Liver (tissue), 8 donors: ENCODE measurements at regions not wholly inside any gene's neighbourhood (a gene's known extent, or its start where the extent isn't known, plus 50 kb on each side); places are given as distances from the start of the nearest gene placed in this dataset.

Experiments used
- DNase-seq: peaks from one replicate; pipeline ENCODE4 v3.0.0-alpha.2; 2017; ENCODE audit warnings: low spot score
- H3K27ac ChIP-seq, 2 donors: one replicate each; pipeline ENCODE4 v1.7.0; 2013; ENCODE audit warnings: inconsistent platforms in 2 of 2, low read length in 2 of 2, control low read depth in 1 of 2, low read depth in 1 of 2, mild to moderate bottlenecking in 1 of 2
- H3K27me3 ChIP-seq, 4 donors: one replicate each; pipeline versions ENCODE4 v1.6.1 to v1.7.0; 2013; ENCODE audit warnings: low read length in 3 of 4, inconsistent platforms in 1 of 4, mild to moderate bottlenecking in 1 of 4, moderate library complexity in 1 of 4; ENCODE audit not compliant: control insufficient read depth in 4 of 4, insufficient read depth in 4 of 4
- H3K36me3 ChIP-seq, 4 donors: one replicate each; pipeline versions ENCODE4 v1.6.1 to v1.7.0; 2013; ENCODE audit warnings: low read length in 3 of 4, mild to moderate bottlenecking in 3 of 4, low read depth in 1 of 4, moderate library complexity in 1 of 4; ENCODE audit not compliant: control insufficient read depth in 4 of 4, insufficient read depth in 3 of 4
- H3K4me1 ChIP-seq, 4 donors: one replicate each; pipeline versions ENCODE4 v1.6.1 to v1.7.0; 2013; ENCODE audit warnings: low read length in 3 of 4, mild to moderate bottlenecking in 3 of 4, moderate library complexity in 1 of 4; ENCODE audit not compliant: control insufficient read depth in 4 of 4, insufficient read depth in 4 of 4
- H3K4me3 ChIP-seq, 3 donors: one replicate each; pipeline versions ENCODE4 v1.6.1 to v1.7.0; 2013; ENCODE audit warnings: low read length in 3 of 3, control low read depth in 1 of 3, low read depth in 1 of 3, mild to moderate bottlenecking in 1 of 3
- H3K9ac ChIP-seq, 2 donors: one replicate each; pipeline ENCODE4 v1.7.0; 2013; ENCODE audit warnings: low read length in 2 of 2, mild to moderate bottlenecking in 2 of 2, moderate library complexity in 2 of 2, control low read depth in 1 of 2, low read depth in 1 of 2
- H3K9me3 ChIP-seq, 4 donors: one replicate each; pipeline versions ENCODE4 v1.6.1 to v1.7.0; 2013; ENCODE audit warnings: low read length in 3 of 4; ENCODE audit not compliant: control insufficient read depth in 4 of 4
- ATF3 ChIP-seq: IDR thresholded peaks from 2 replicates; pipeline ENCODE4 v1.6.1; 2016; ENCODE audit warnings: antibody characterized with exemption
- EGR1 ChIP-seq, 2 donors: IDR thresholded peaks; 2 replicates each; pipeline ENCODE4 v1.6.1; 2016 to 2018; ENCODE audit warnings: antibody characterized with exemption in 2 of 2, low read depth in 2 of 2
- FOXA1 ChIP-seq: IDR thresholded peaks from 2 replicates; pipeline ENCODE4 v1.6.1; 2016; ENCODE audit warnings: antibody characterized with exemption
- FOXA2 ChIP-seq: IDR thresholded peaks from 2 replicates; pipeline ENCODE4 v1.6.1; 2016; ENCODE audit warnings: antibody characterized with exemption
- GABPA ChIP-seq, 2 donors: IDR thresholded peaks in 1 of 2; conservative IDR thresholded peaks in 1 of 2; 2 replicates each; pipeline ENCODE4 v1.6.1; 2016; ENCODE audit warnings: antibody characterized with exemption in 2 of 2, mild to moderate bottlenecking in 1 of 2, moderate library complexity in 1 of 2
- HNF4A ChIP-seq, 2 donors: conservative IDR thresholded peaks; 2 replicates each; pipeline ENCODE4 v1.6.1; 2016; ENCODE audit warnings: antibody characterized with exemption in 2 of 2, mild to moderate bottlenecking in 2 of 2
- HNF4G ChIP-seq: IDR thresholded peaks from 2 replicates; pipeline ENCODE4 v1.6.1; 2016; ENCODE audit warnings: antibody characterized with exemption
- MAX ChIP-seq: IDR thresholded peaks from 2 replicates; pipeline ENCODE4 v1.6.1; 2016; ENCODE audit warnings: antibody characterized with exemption
- NR2F2 ChIP-seq: IDR thresholded peaks from 2 replicates; pipeline ENCODE4 v1.6.1; 2016; ENCODE audit warnings: antibody characterized with exemption
- RAD21 ChIP-seq, 2 donors: IDR thresholded peaks; 2 replicates each; pipeline ENCODE4 v1.6.1; 2016; ENCODE audit warnings: antibody characterized with exemption in 2 of 2, mild to moderate bottlenecking in 2 of 2
- REST ChIP-seq: IDR thresholded peaks from 2 replicates; pipeline ENCODE4 v1.6.1; 2016; ENCODE audit warnings: antibody characterized with exemption, mild to moderate bottlenecking
- RXRA ChIP-seq, 2 donors: IDR thresholded peaks; 2 replicates each; pipeline ENCODE4 v1.6.1; 2017 to 2018; ENCODE audit warnings: antibody characterized with exemption in 2 of 2, mild to moderate bottlenecking in 1 of 2
- SP1 ChIP-seq: IDR thresholded peaks from 2 replicates; pipeline ENCODE4 v1.6.1; 2018; ENCODE audit warnings: antibody characterized with exemption, mild to moderate bottlenecking
- TAF1 ChIP-seq: conservative IDR thresholded peaks from 2 replicates; pipeline ENCODE4 v1.6.1; 2016; ENCODE audit warnings: antibody characterized with exemption, mild to moderate bottlenecking
- YY1 ChIP-seq: IDR thresholded peaks from 2 replicates; pipeline ENCODE4 v1.6.1; 2016; ENCODE audit warnings: antibody characterized with exemption, mild to moderate bottlenecking
- WGBS: extraction: QIAGEN DNeasy Blood & Tissue Kit; methylation state at CpG from one replicate; pipeline ENCODE4 v1.1.7; 2013; 5-methylcytosine and 5-hydroxymethylcytosine counted together
- TF ChIP-seq, protein P1 (sequence below): fragments of 150-350 bp; IDR thresholded peaks from 2 replicates; pipeline ENCODE4 v1.5.1; 2017; ENCODE audit warnings: improper control_type of control experiment, low read depth, low read length; ENCODE audit not compliant: missing input control
- TF ChIP-seq, protein P2 (sequence below): IDR thresholded peaks from 2 replicates; pipeline ENCODE4 v1.6.1; 2016; ENCODE audit warnings: antibody characterized with exemption
- donor health status: healthy.
- donor health status: healthy.
- donor health status: healthy.
- donor health status: healthy.
- donor health status: healthy.

DNA sequence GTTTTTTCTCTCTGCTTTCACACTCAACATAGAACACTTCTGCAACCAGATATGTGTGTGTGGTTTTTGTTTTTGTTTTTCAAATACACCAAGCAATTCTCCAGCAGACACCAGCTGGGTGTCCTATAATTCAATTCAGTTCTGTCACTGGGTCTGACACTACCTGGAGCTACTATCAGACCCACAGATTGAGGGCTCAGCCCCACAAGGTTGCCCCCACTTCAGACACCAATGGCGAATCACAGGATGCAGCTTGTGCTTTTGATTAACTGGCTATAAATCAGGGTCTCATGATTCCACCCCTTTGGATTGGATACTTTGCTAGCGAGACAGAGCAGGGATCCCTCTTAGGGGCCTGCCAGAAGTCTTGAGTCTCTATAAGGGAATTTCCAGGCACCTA is 462.2 kb upstream of the NRP1 start:
- no peaks in the 10 kb centered on the region for H3K9me3 ChIP-seq
- H3K27ac ChIP-seq, result no peak overlapping the region
- H3K9ac ChIP-seq, result no peak overlapping the region
- no peaks in the 10 kb centered on the region for H3K27me3 ChIP-seq
- 96% methylated on average over 2 of the region's 2 CpGs for WGBS
- no peak overlapping the region for H3K4me3 ChIP-seq
- H3K4me1 ChIP-seq, result peaks cover 2 to 9% (median 9%) of the 10 kb centered on the region in 4 donors
- TF ChIP-seq TAF1 (no peak), EGR1 (IDR thresholded peaks at IDR 0.05; ENCODE audit: low read depth in 2 of 2) (no peak), GABPA (IDR thresholded peaks at IDR 0.05 in 1 of 2, conservative IDR thresholded peaks at IDR 0.05 in 1 of 2) (no peak)
- no peak for DNase-seq
- no peaks in the 10 kb centered on the region for H3K36me3 ChIP-seq

GRCh38 chr10:33795529-33795928 is 461.1 kb upstream of the NRP1 start:
- Histone ChIP-seq H3K27ac (no peak overlapping the region), H3K9me3 (no peaks in the 10 kb centered on the region), H3K27me3 (no peaks in the 10 kb centered on the region), H3K36me3 (no peaks in the 10 kb centered on the region), H3K9ac (no peak overlapping the region), H3K4me1 (peaks cover 2 to 14% (median 9%) of the 10 kb centered on the region in 4 donors), H3K4me3 (no peak overlapping the region)
- TF ChIP-seq MAX, result no peak
- TF ChIP-seq SP1, result no peak
- no peak for TF ChIP-seq GABPA (IDR thresholded peaks at IDR 0.05 in 1 of 2, conservative IDR thresholded peaks at IDR 0.05 in 1 of 2)
- TF ChIP-seq, protein P1, sequence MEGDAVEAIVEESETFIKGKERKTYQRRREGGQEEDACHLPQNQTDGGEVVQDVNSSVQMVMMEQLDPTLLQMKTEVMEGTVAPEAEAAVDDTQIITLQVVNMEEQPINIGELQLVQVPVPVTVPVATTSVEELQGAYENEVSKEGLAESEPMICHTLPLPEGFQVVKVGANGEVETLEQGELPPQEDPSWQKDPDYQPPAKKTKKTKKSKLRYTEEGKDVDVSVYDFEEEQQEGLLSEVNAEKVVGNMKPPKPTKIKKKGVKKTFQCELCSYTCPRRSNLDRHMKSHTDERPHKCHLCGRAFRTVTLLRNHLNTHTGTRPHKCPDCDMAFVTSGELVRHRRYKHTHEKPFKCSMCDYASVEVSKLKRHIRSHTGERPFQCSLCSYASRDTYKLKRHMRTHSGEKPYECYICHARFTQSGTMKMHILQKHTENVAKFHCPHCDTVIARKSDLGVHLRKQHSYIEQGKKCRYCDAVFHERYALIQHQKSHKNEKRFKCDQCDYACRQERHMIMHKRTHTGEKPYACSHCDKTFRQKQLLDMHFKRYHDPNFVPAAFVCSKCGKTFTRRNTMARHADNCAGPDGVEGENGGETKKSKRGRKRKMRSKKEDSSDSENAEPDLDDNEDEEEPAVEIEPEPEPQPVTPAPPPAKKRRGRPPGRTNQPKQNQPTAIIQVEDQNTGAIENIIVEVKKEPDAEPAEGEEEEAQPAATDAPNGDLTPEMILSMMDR, result no peak
- TF ChIP-seq, protein P2, sequence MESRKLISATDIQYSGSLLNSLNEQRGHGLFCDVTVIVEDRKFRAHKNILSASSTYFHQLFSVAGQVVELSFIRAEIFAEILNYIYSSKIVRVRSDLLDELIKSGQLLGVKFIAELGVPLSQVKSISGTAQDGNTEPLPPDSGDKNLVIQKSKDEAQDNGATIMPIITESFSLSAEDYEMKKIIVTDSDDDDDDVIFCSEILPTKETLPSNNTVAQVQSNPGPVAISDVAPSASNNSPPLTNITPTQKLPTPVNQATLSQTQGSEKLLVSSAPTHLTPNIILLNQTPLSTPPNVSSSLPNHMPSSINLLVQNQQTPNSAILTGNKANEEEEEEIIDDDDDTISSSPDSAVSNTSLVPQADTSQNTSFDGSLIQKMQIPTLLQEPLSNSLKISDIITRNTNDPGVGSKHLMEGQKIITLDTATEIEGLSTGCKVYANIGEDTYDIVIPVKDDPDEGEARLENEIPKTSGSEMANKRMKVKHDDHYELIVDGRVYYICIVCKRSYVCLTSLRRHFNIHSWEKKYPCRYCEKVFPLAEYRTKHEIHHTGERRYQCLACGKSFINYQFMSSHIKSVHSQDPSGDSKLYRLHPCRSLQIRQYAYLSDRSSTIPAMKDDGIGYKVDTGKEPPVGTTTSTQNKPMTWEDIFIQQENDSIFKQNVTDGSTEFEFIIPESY, result no peak
- no peak for TF ChIP-seq FOXA2
- TF ChIP-seq TAF1, result no peak
- TF ChIP-seq HNF4G, result no peak
- no peak for TF ChIP-seq EGR1 (IDR thresholded peaks at IDR 0.05; ENCODE audit: low read depth in 2 of 2)
- DNase-seq, result no peak

DNA sequence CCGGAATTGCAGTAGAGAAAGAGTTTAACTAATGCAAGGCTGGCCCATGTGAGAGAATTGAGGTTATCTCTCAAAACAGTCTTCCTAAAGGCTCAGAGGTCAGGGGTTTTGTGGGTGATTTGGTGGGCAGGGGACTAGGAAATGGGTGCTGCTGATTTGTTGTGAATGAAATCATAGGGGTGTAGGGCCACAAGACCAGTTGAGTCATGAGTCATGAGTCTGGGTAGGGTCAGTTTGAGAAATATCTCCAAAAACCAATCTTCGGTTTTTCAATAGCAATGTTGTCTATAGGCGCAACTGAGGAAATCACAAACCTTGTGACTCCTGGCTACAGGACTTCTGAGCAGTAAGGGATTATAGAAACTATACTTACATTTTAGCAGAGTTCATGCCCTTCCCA is 460.0 kb upstream of the NRP1 start:
- Histone ChIP-seq H3K4me1 (peaks cover 2 to 11% (median 6%) of the 10 kb centered on the region in 4 donors), H3K27ac (no peak overlapping the region), H3K9ac (no peak overlapping the region), H3K36me3 (no peaks in the 10 kb centered on the region), H3K9me3 (no peaks in the 10 kb centered on the region), H3K4me3 (no peak overlapping the region), H3K27me3 (no peaks in the 10 kb centered on the region)
- DNase-seq, result no peak
- WGBS, result 87% methylated on average over 3 of the region's 3 CpGs
- no peak for TF ChIP-seq RAD21 (IDR thresholded peaks at IDR 0.05)
- no peak for TF ChIP-seq FOXA1
- TF ChIP-seq MAX, result no peak
- no peak for TF ChIP-seq RXRA (IDR thresholded peaks at IDR 0.05)
- no peak for TF ChIP-seq NR2F2
- TF ChIP-seq HNF4A (conservative IDR thresholded peaks at IDR 0.05), result no peak
- no peak for TF ChIP-seq HNF4G
- TF ChIP-seq GABPA (IDR thresholded peaks at IDR 0.05 in 1 of 2, conservative IDR thresholded peaks at IDR 0.05 in 1 of 2), result no peak
- TF ChIP-seq FOXA2, result no peak
- TF ChIP-seq YY1, result no peak
- no peak for TF ChIP-seq EGR1 (IDR thresholded peaks at IDR 0.05; ENCODE audit: low read depth in 2 of 2)
- TF ChIP-seq SP1, result no peak
- no peak for TF ChIP-seq ATF3
- TF ChIP-seq, protein P2, result no peak
- TF ChIP-seq REST, result no peak
- TF ChIP-seq TAF1, result no peak
